Thymus (tissue), 11 donors: ENCODE measurements at regions not wholly inside any gene's neighbourhood (a gene's known extent, or its start where the extent isn't known, plus 50 kb on each side); places are given as distances from the start of the nearest gene placed in this dataset.
"Not testable (repeated sequence)": the region's sequence is repeated elsewhere in the genome, so short reads cannot be mapped to it uniquely, and the experiment has no call there.

ENCODE experiments used
- DNase-seq, 9 donors: peaks; one replicate each; pipeline ENCODE4 v3.0.0-alpha.2; 2013; ENCODE audit warnings: low spot score in 9 of 9, low read depth in 6 of 9, missing footprints in 1 of 9
- H3K27ac ChIP-seq, 2 donors: one replicate each; pipeline ENCODE4 v1.5.1; 2013; ENCODE audit warnings: control low read depth in 1 of 2, low read depth in 1 of 2, low read length in 1 of 2, mild to moderate bottlenecking in 1 of 2, moderate library complexity in 1 of 2
- H3K27me3 ChIP-seq, 2 donors: one replicate each; pipeline ENCODE4 v1.5.1; 2013; ENCODE audit warnings: low read length in 1 of 2; ENCODE audit not compliant: control insufficient read depth in 2 of 2, insufficient read depth in 1 of 2
- H3K36me3 ChIP-seq, 2 donors: one replicate each; pipeline ENCODE4 v1.5.1; 2013; ENCODE audit warnings: low read length in 1 of 2, mild to moderate bottlenecking in 1 of 2, moderate library complexity in 1 of 2; ENCODE audit not compliant: control insufficient read depth in 2 of 2, insufficient read depth in 2 of 2
- H3K4me1 ChIP-seq, 2 donors: one replicate each; pipeline ENCODE4 v1.5.1; 2013; ENCODE audit warnings: low read length in 2 of 2; ENCODE audit not compliant: control insufficient read depth in 2 of 2, insufficient read depth in 2 of 2
- H3K4me3 ChIP-seq, 2 donors: one replicate each; pipeline ENCODE4 v1.5.1; 2013; ENCODE audit warnings: low read length in 2 of 2, control low read depth in 1 of 2, mild to moderate bottlenecking in 1 of 2
- H3K9me3 ChIP-seq, 2 donors: one replicate each; pipeline ENCODE4 v1.5.1; 2013; ENCODE audit warnings: low read length in 1 of 2, mild to moderate bottlenecking in 1 of 2; ENCODE audit not compliant: control insufficient read depth in 2 of 2, insufficient read depth in 1 of 2
- WGBS: extraction: QIAGEN DNeasy Blood & Tissue Kit; methylation state at CpG from one replicate; pipeline ENCODE4 v1.1.7; 2013; 5-methylcytosine and 5-hydroxymethylcytosine counted together
- donor health status: healthy.

- not testable (repeated sequence) for DNase-seq, H3K36me3 ChIP-seq, H3K27me3 ChIP-seq, H3K4me1 ChIP-seq, H3K4me3 ChIP-seq, H3K27ac ChIP-seq, H3K9me3 ChIP-seq
- 39% methylated on average over 4 of the region's 4 CpGs for WGBS
These were observed 294.7 kb upstream of the TEKT4 start for GRCh38 chr2:94576486-94576885.

- not testable (repeated sequence) for H3K36me3 ChIP-seq, H3K4me1 ChIP-seq, DNase-seq, H3K27ac ChIP-seq, H3K9me3 ChIP-seq, H3K4me3 ChIP-seq, H3K27me3 ChIP-seq
- WGBS: 71% methylated on average over 6 of the region's 10 CpGs
These were observed 294.1 kb upstream of the TEKT4 start for GRCh38 chr2:94577160-94577559.

- not testable (repeated sequence) for H3K27ac ChIP-seq, H3K36me3 ChIP-seq, H3K4me1 ChIP-seq, H3K4me3 ChIP-seq, DNase-seq, H3K9me3 ChIP-seq, H3K27me3 ChIP-seq
- 95% methylated on average over 6 of the region's 6 CpGs for WGBS
These were observed 292.0 kb upstream of the TEKT4 start for GRCh38 chr2:94579221-94579620.

DNA sequence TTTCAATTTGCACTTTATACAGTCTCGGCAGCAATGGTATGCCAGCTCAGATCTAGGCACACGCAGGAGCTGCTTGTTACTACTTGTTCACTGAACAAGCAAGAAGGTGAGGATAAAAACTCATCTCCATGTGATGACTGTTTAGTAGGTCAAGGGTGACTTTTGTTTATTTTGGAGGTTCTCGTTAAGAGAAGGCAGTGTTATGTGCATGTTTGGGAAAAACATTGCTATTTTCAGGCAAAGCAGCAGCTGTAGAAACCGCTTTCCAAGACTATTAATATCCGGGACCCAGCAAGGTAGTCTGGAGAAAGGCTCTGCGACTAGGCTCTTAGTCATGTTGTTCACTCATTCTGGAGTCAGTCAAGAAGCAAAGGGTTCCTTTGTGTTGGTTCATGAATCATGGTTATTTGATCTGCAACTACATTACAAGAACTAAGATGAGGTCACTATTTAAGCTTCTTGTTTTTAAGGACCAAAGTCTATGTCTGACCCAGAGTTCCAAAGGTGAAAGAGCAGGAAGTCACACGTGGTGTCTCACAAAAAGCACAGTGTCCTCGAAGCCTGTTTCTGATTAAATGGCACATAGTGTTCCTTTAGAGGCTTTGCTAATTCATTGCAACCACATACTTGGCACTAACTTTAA lies 288.0 kb upstream of the TEKT4 start:
- not testable (repeated sequence) for H3K36me3 ChIP-seq, DNase-seq, H3K27me3 ChIP-seq, H3K4me1 ChIP-seq, H3K9me3 ChIP-seq, H3K4me3 ChIP-seq, H3K27ac ChIP-seq
- 84% methylated on average over 8 of the region's 8 CpGs for WGBS

DNA sequence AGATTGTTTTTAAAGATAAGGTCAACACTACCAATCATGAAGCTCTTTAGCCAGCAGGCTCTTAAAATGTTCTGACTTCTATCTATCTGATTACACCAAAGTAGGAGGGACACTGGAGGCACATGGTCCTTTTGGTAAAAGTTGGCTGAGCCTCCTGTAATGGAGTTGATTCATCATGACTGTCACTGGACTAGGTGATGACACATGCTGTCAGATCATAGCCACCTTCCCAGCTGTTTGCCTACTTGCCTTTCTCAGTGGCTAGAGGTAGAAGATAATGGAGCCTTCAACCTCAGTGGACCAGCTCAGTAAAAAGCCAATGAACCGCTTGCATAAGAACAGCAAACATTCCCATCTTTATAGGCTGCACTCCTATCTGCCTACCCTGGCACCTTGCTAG lies 286.7 kb upstream of the TEKT4 start:
- WGBS: 82% methylated on average over 1 of the region's 1 CpG

GRCh38 chr2:94586032-94586982 lies 284.9 kb upstream of the TEKT4 start:
- not testable (repeated sequence) for DNase-seq, H3K9me3 ChIP-seq
- WGBS: 68% methylated on average over 14 of the region's 14 CpGs

More for the DNA sequence above, 286.7 kb upstream of the TEKT4 start:
- not testable (repeated sequence) for DNase-seq, H3K27me3 ChIP-seq, H3K4me3 ChIP-seq, H3K9me3 ChIP-seq, H3K4me1 ChIP-seq, H3K27ac ChIP-seq, H3K36me3 ChIP-seq

DNA sequence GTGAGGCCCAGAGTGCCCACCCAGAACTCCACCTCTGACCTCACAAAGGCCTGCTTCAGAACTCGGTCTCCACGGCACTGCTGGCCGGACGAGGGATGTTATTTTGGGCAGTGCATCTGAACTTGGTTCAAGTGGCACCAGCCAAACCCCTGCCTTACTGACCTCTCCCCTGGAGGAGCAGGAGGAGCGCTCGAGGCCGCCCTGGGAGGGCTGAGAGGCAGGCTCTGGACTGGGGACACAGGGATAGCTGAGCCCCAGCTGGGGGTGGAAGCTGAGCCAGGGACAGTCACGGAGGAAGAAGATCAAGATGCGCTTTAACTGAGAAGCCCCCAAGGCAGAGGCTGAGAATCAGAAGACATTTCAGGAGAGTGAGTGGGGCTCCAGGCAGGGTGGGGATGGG lies 284.2 kb upstream of the TEKT4 start:
- not testable (repeated sequence) for H3K27me3 ChIP-seq, DNase-seq, H3K4me1 ChIP-seq, H3K36me3 ChIP-seq, H3K9me3 ChIP-seq, H3K4me3 ChIP-seq, H3K27ac ChIP-seq
- 89% methylated on average over 9 of the region's 9 CpGs for WGBS

More at GRCh38 chr2:94586032-94586982, 284.9 kb upstream of the TEKT4 start:
- H3K4me3 ChIP-seq, H3K27ac ChIP-seq, H3K27me3 ChIP-seq, H3K4me1 ChIP-seq, H3K36me3 ChIP-seq: not testable (repeated sequence)

- H3K4me3 ChIP-seq, H3K4me1 ChIP-seq, H3K36me3 ChIP-seq, H3K27ac ChIP-seq, H3K9me3 ChIP-seq, H3K27me3 ChIP-seq, DNase-seq: not testable (repeated sequence)
- 89% methylated on average over 12 of the region's 12 CpGs for WGBS
These were observed 277.0 kb upstream of the TEKT4 start for GRCh38 chr2:94594019-94594836.

DNA sequence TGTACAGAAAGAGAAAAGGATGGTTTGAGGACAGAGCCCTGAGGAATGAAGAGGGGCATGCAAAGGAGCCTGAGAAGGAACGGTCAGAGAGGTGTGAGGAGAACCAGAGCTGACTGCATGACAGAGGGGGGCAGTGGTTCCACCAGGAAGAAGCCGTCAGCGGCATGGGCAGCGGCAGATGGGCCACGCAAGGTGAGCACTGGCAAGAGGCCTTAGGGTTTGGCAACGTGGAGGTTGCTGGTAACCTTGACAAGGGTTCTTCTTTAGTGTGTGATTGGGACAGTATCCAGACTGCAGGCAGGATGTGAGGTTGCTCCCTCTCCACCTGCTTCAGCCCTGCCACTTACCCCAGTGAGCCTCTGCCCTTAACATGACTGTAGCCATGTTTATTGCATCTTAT lies 275.3 kb upstream of the TEKT4 start:
- WGBS: 80% methylated on average over 6 of the region's 6 CpGs
- H3K4me1 ChIP-seq, H3K36me3 ChIP-seq, H3K4me3 ChIP-seq, H3K9me3 ChIP-seq, H3K27me3 ChIP-seq, DNase-seq, H3K27ac ChIP-seq: not testable (repeated sequence)
